ENCODE measurements at regions not wholly inside any gene's neighbourhood (a gene's known extent, or its start where the extent isn't known, plus 50 kb on each side); places are given as distances from the start of the nearest gene placed in this dataset.

GRCh38 chrX:99073551-99073950 is 1336.5 kb downstream of the PCDH19 start:
- DNase-seq: no peak

GRCh38 chrX:99051639-99052038 is 1358.4 kb downstream of the PCDH19 start:
- DNase-seq: no peak

GRCh38 chrX:99033226-99033901 is 1376.7 kb downstream of the PCDH19 start:
- no peak for DNase-seq

GRCh38 chrX:99010957-99011356 is 1399.1 kb downstream of the PCDH19 start:
- no peak for DNase-seq

- no peak for DNase-seq
These were observed 1408.8 kb downstream of the PCDH19 start for GRCh38 chrX:99001286-99001685.

GRCh38 chrX:98962996-98963395 is 1447.1 kb downstream of the PCDH19 start:
- DNase-seq: no peak

- peak; percentile 24 for DNase-seq
These were observed 1454.1 kb downstream of the PCDH19 start for GRCh38 chrX:98956014-98956413.

GRCh38 chrX:98939456-98939855 is 1470.6 kb downstream of the PCDH19 start:
- no peak for DNase-seq

GRCh38 chrX:98931216-98931615 is 1478.9 kb downstream of the PCDH19 start:
- DNase-seq: no peak

GRCh38 chrX:98924511-98924910 is 1485.6 kb downstream of the PCDH19 start:
- DNase-seq: no peak

GRCh38 chrX:98897191-98897590 is 1512.9 kb downstream of the PCDH19 start:
- no peak for DNase-seq

GRCh38 chrX:98850639-98851038 is 1559.4 kb downstream of the PCDH19 start:
- DNase-seq: peak; percentile 59
